Smooth muscle cell (in vitro differentiated cells): ENCODE measurements at regions not wholly inside any gene's neighbourhood (a gene's known extent, or its start where the extent isn't known, plus 50 kb on each side); places are given as distances from the start of the nearest gene placed in this dataset.
A peak's percentile ranks its signal among the peaks of the same experiment; 100 is the strongest.

Source experiments
- DNase-seq: peaks from one replicate; lab custom pipeline; 2025; ENCODE audit not compliant: unreplicated experiment; lab: John Stamatoyannopoulos, UW
- H2AFZ ChIP-seq: fragments of 200-600 bp; sonication (generic); 2 replicates; pipeline ENCODE4 v1.6.0; 2016; ENCODE audit warnings: antibody characterized with exemption, low read depth, mild to moderate bottlenecking
- H3F3A ChIP-seq: fragments of 200-600 bp; sonication (generic); 2 replicates; pipeline ENCODE4 v1.6.0; 2017; ENCODE audit warnings: antibody characterized with exemption, low read depth
- H3K27ac ChIP-seq: fragments of 200-600 bp; sonication (generic); 2 replicates; pipeline ENCODE4 v1.5.1; 2016; ENCODE audit warnings: low read depth, mild to moderate bottlenecking
- H3K27me3 ChIP-seq: fragments of 200-600 bp; sonication (generic); 2 replicates; pipeline ENCODE4 v1.6.1; 2016; ENCODE audit warnings: low read depth, mild to moderate bottlenecking
- H3K36me3 ChIP-seq: fragments of 200-600 bp; sonication (generic); 2 replicates; pipeline ENCODE4 v1.5.1; 2016; ENCODE audit warnings: low read depth
- H3K4me1 ChIP-seq: fragments of 200-600 bp; sonication (generic); 2 replicates; pipeline ENCODE4 v1.5.1; 2016; ENCODE audit warnings: low read depth
- H3K4me2 ChIP-seq: fragments of 200-600 bp; sonication (generic); 2 replicates; pipeline ENCODE4 v1.6.0; 2016; ENCODE audit warnings: mild to moderate bottlenecking
- H3K4me3 ChIP-seq: fragments of 200-600 bp; sonication (generic); 2 replicates; pipeline ENCODE4 v1.5.1; 2016; ENCODE audit warnings: mild to moderate bottlenecking
- H3K79me2 ChIP-seq: fragments of 200-600 bp; sonication (generic); 2 replicates; pipeline ENCODE4 v1.6.0; 2016; ENCODE audit warnings: low read depth, mild to moderate bottlenecking
- H3K9ac ChIP-seq: fragments of 200-600 bp; sonication (generic); 2 replicates; pipeline ENCODE4 v1.6.0; 2016; ENCODE audit warnings: low read depth
- H3K9me3 ChIP-seq: fragments of 200-600 bp; sonication (generic); replicated peaks from 2 replicates; pipeline ENCODE4 v1.5.1; 2016; ENCODE audit warnings: low read depth
- H4K20me1 ChIP-seq: fragments of 200-600 bp; sonication (generic); 2 replicates; pipeline ENCODE4 v1.6.0; 2016; ENCODE audit warnings: low read depth
- WGBS: methylation state at CpG from one replicate; pipeline ENCODE4 v1.1.7; 2016; ENCODE audit warnings: low lambda C conversion rate; 5-methylcytosine and 5-hydroxymethylcytosine counted together
- TF ChIP-seq, protein P1 (sequence below): fragments of 200-600 bp; sonication (generic); IDR thresholded peaks from 2 replicates; pipeline ENCODE4 v1.5.1; 2017; ENCODE audit warnings: borderline replicate concordance, mild to moderate bottlenecking, antibody characterized with exemption; ENCODE audit not compliant: insufficient read depth, poor library complexity, severe bottlenecking

DNA sequence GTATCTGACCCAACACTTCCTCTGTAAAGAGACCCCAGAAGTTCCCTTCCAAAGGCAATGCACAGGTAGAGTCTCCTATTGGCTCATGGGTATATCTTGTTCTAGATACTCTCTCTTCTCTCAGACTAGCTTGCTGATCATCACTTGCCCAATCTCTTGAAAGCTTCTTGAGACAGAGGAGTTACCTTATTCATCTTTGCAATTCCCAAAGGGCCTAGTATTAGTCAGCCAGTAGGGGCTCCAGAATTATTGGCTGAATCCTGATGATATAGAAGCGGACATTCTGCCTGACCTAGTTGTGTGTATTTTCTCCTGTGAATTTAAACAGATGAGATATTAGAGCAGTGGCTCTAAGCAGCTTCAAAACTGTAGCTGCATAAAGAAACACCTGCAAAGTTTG, 304.0 kb upstream of the KLF4 start:
- TF ChIP-seq, protein P1, sequence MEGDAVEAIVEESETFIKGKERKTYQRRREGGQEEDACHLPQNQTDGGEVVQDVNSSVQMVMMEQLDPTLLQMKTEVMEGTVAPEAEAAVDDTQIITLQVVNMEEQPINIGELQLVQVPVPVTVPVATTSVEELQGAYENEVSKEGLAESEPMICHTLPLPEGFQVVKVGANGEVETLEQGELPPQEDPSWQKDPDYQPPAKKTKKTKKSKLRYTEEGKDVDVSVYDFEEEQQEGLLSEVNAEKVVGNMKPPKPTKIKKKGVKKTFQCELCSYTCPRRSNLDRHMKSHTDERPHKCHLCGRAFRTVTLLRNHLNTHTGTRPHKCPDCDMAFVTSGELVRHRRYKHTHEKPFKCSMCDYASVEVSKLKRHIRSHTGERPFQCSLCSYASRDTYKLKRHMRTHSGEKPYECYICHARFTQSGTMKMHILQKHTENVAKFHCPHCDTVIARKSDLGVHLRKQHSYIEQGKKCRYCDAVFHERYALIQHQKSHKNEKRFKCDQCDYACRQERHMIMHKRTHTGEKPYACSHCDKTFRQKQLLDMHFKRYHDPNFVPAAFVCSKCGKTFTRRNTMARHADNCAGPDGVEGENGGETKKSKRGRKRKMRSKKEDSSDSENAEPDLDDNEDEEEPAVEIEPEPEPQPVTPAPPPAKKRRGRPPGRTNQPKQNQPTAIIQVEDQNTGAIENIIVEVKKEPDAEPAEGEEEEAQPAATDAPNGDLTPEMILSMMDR = no peak
- no peak overlapping the region for H3K9ac ChIP-seq
- H3K4me2 ChIP-seq = peak overlapping the region; percentile 18
- H4K20me1 ChIP-seq = no peaks in the 10 kb centered on the region
- no peak overlapping the region for H3K27ac ChIP-seq
- no peaks in the 10 kb centered on the region for H3F3A ChIP-seq
- H2AFZ ChIP-seq = no peak overlapping the region
- no peaks in the 10 kb centered on the region for H3K4me1 ChIP-seq
- no peak for DNase-seq
- no peak overlapping the region for H3K4me3 ChIP-seq
- no peaks in the 10 kb centered on the region for H3K9me3 ChIP-seq
- 92% methylated on average over 1 of the region's 1 CpG for WGBS
- H3K27me3 ChIP-seq = no peaks in the 10 kb centered on the region
- no peaks in the 10 kb centered on the region for H3K79me2 ChIP-seq
- no peaks in the 10 kb centered on the region for H3K36me3 ChIP-seq

DNA sequence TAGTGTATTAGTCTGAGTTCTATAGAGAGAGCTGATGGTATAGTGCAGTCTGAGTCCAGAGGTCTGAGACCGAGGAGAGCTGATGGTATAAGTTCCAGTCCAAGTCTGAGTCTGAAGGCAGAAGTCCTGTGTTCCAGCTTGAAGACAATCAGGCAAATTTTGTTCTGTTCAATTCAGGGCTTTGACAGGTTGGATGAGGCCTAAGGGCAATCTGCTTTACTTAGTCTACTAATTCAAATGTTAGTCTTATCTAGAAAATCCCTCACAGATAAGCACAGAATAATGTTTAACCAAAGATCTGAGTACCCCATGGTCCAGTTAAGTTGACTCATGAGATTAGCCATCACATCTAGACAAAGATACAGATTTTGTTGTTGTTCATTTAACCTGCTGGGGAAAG, 303.0 kb upstream of the KLF4 start:
- no peaks in the 10 kb centered on the region for H3K27me3 ChIP-seq
- 83% methylated on average over 1 of the region's 1 CpG for WGBS
- TF ChIP-seq, protein P1 = no peak
- H3K79me2 ChIP-seq = no peaks in the 10 kb centered on the region
- H3K4me3 ChIP-seq = no peak overlapping the region
- no peak overlapping the region for H3K4me2 ChIP-seq
- H2AFZ ChIP-seq = no peak overlapping the region
- no peak for DNase-seq
- no peak overlapping the region for H3K27ac ChIP-seq
- no peaks in the 10 kb centered on the region for H3F3A ChIP-seq
- no peak overlapping the region for H3K9ac ChIP-seq
- H3K36me3 ChIP-seq = no peaks in the 10 kb centered on the region
- H3K9me3 ChIP-seq = no peaks in the 10 kb centered on the region
- H4K20me1 ChIP-seq = no peaks in the 10 kb centered on the region
- H3K4me1 ChIP-seq = no peaks in the 10 kb centered on the region

DNA sequence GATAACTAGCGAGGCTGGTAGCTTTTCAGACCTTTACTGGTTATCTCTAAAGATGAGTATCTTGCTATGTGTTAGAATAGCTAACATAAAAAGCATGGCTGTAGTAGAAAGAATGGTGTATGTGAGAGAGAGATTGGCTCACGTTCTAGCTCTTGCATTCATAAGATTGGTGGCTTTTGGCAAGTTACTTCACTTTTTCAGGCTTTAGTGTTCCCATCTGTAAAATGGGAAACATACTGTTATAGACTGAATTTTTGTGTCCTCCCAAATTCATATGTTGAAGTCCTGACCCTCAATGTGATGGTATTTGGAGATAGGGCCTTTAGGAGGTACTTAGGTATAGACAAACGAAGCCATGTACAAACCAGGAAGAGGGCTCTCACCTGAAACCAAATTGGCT, 302.4 kb upstream of the KLF4 start:
- H3K36me3 ChIP-seq = no peaks in the 10 kb centered on the region
- no peaks in the 10 kb centered on the region for H3K27me3 ChIP-seq
- H2AFZ ChIP-seq = no peak overlapping the region
- no peaks in the 10 kb centered on the region for H3K4me1 ChIP-seq
- H3K27ac ChIP-seq = no peak overlapping the region
- 93% methylated on average over 3 of the region's 3 CpGs for WGBS
- no peaks in the 10 kb centered on the region for H3K79me2 ChIP-seq
- H3K4me3 ChIP-seq = no peak overlapping the region
- no peak for DNase-seq
- no peaks in the 10 kb centered on the region for H4K20me1 ChIP-seq
- H3K9me3 ChIP-seq = no peaks in the 10 kb centered on the region
- TF ChIP-seq, protein P1 = no peak
- no peak overlapping the region for H3K9ac ChIP-seq
- H3F3A ChIP-seq = no peaks in the 10 kb centered on the region
- H3K4me2 ChIP-seq = no peak overlapping the region

- Histone ChIP-seq H2AFZ (no peak overlapping the region), H3K9me3 (no peaks in the 10 kb centered on the region), H3K27ac (no peak overlapping the region), H3K4me2 (no peak overlapping the region), H3K36me3 (no peaks in the 10 kb centered on the region), H3K4me1 (no peaks in the 10 kb centered on the region), H4K20me1 (no peaks in the 10 kb centered on the region), H3K9ac (no peak overlapping the region), H3K79me2 (no peaks in the 10 kb centered on the region), H3K4me3 (no peak overlapping the region), H3K27me3 (no peaks in the 10 kb centered on the region), H3F3A (no peaks in the 10 kb centered on the region)
- no peak for DNase-seq
- WGBS = 97% methylated on average over 4 of the region's 4 CpGs
- TF ChIP-seq, protein P1 = no peak
Observed at GRCh38 chr9:107789001-107789700, 299.6 kb upstream of the KLF4 start.
